Panc1 (cell line): ENCODE measurements at regions not wholly inside any gene's neighbourhood (a gene's known extent, or its start where the extent isn't known, plus 50 kb on each side); places are given as distances from the start of the nearest gene placed in this dataset.

Experiments
- ATAC-seq: fragments of 200-7000 bp; cut with Tn5 transposase; 2 replicates; pipeline ENCODE4 v1.9.1; 2020; ENCODE audit warnings: mild to moderate bottlenecking, moderate library complexity
- BruUV-seq: library from RNA; stranded (reverse); fragments of 400-500 nt; replicated peaks from 2 replicates; lab custom pipeline; 2021; lab: Mats Ljungman, UMichigan
- CTCF ChIA-PET: fragments of 300-600 bp; sonication (Branson Sonifier 250); formaldehyde crosslinking; loops from one replicate; lab custom pipeline; 2022; ENCODE audit warnings: antibody characterized with exemption; lab: Charles Lee
- POLR2A ChIA-PET: fragments of 300-600 bp; sonication (Branson Sonifier 250); formaldehyde crosslinking; loops from one replicate; lab custom pipeline; 2022; ENCODE audit warnings: antibody characterized with exemption; lab: Charles Lee
- DNase-seq: peaks from one replicate; pipeline ENCODE4 v3.0.0-alpha.2; 2010; ENCODE audit warnings: low read depth, low spot score
- H3K27ac ChIP-seq: 2 replicates; pipeline ENCODE4 v1.5.1; 2011; ENCODE audit warnings: mild to moderate bottlenecking, low read length, inconsistent platforms
- H3K27me3 ChIP-seq: fragments of 200-500 bp; sonication (Bioruptor generic); 2 replicates; pipeline ENCODE4 v1.6.0; 2014; ENCODE audit warnings: low read length, inconsistent platforms; ENCODE audit not compliant: control insufficient read depth, insufficient read depth
- H3K36me3 ChIP-seq: fragments of 200-500 bp; sonication (Bioruptor generic); 2 replicates; pipeline ENCODE4 v1.5.1; 2014; ENCODE audit warnings: inconsistent platforms, mild to moderate bottlenecking, low read length, moderate library complexity; ENCODE audit not compliant: control insufficient read depth, insufficient read depth
- H3K4me1 ChIP-seq: 2 replicates; pipeline ENCODE4 v1.5.1; 2011; ENCODE audit warnings: inconsistent platforms, mild to moderate bottlenecking, low read length, moderate library complexity; ENCODE audit not compliant: control insufficient read depth, insufficient read depth
- H3K4me3 ChIP-seq, 2 experiments: 2 replicates each; pipeline ENCODE4 v1.5.1; 2011 to 2012; ENCODE audit warnings: low read depth in 2 of 2, low read length in 2 of 2, mild to moderate bottlenecking in 2 of 2, inconsistent platforms in 1 of 2, moderate library complexity in 1 of 2
- H3K9me3 ChIP-seq: fragments of 200-500 bp; sonication (Bioruptor generic); 2 replicates; pipeline ENCODE4 v1.5.1; 2014; ENCODE audit warnings: low read depth, mild to moderate bottlenecking, inconsistent platforms, low read length, moderate library complexity; ENCODE audit not compliant: control insufficient read depth, insufficient read depth
- CTCF ChIP-seq: fragments of 450-650 bp; IDR thresholded peaks from 2 replicates; pipeline ENCODE4 v1.5.1; 2017; ENCODE audit warnings: mild to moderate bottlenecking
- POLR2AphosphoS5 ChIP-seq: IDR thresholded peaks from 2 replicates; pipeline ENCODE4 v1.6.1; 2012; ENCODE audit warnings: mild to moderate bottlenecking, low read depth, low read length, moderate library complexity
- SIN3A ChIP-seq: IDR thresholded peaks from 2 replicates; pipeline ENCODE4 v1.6.1; 2012; ENCODE audit warnings: low read depth, mild to moderate bottlenecking, low read length, moderate library complexity, borderline replicate concordance; ENCODE audit not compliant: insufficient read depth
- TCF7L2 ChIP-seq: IDR thresholded peaks from 2 replicates; pipeline ENCODE4 v1.6.1; 2011; ENCODE audit warnings: mild to moderate bottlenecking, low read depth, low read length, inconsistent platforms
- in situ Hi-C: cut with HindIII; loops from 2 replicates; pipeline ENCODE4 v1.10.0; 2016; ENCODE audit warnings: low sequenced_read_pairs, low pct_unique_long_range_greater_than_20kb
- intact Hi-C: fragments of 100-400 bp; cut with micrococcal nuclease; formaldehyde crosslinking; loops from one replicate; pipeline ENCODE4 v1.10.0; 2022; ENCODE audit not compliant: unreplicated experiment
- TF ChIP-seq, protein P1 (sequence below), 2 experiments: IDR thresholded peaks; 2 replicates each; pipeline ENCODE4 v1.6.1; 2011 to 2012; ENCODE audit warnings: low read depth in 2 of 2, control low read depth in 1 of 2, low read length in 1 of 2, mild to moderate bottlenecking in 1 of 2, moderate library complexity in 1 of 2; ENCODE audit not compliant: insufficient read depth in 1 of 2

DNA sequence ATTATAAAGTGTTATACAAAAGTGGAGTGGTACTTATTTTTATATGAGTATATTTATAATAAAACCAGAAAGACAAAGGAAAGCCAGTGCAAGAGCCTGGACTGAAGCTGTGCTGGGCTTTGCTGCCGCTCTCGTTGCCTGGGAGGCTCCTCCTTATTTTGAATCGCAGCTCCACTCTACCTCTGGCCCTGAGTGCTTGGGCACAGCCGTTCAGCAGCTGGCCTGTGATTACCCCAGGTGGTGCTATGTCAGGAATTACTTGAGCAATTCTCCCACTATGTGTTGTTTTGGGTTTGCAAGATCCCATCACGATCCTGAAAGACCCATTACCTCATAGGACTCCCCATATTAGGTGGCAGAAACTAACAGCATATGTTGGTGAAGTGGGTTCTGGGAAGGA is 53.0 kb upstream of the LCLAT1 start:
- no TSS peak for BruUV-seq
- TF ChIP-seq POLR2AphosphoS5 (no peak), TCF7L2 (no peak), CTCF (no peak)
- TF ChIP-seq, protein P1, sequence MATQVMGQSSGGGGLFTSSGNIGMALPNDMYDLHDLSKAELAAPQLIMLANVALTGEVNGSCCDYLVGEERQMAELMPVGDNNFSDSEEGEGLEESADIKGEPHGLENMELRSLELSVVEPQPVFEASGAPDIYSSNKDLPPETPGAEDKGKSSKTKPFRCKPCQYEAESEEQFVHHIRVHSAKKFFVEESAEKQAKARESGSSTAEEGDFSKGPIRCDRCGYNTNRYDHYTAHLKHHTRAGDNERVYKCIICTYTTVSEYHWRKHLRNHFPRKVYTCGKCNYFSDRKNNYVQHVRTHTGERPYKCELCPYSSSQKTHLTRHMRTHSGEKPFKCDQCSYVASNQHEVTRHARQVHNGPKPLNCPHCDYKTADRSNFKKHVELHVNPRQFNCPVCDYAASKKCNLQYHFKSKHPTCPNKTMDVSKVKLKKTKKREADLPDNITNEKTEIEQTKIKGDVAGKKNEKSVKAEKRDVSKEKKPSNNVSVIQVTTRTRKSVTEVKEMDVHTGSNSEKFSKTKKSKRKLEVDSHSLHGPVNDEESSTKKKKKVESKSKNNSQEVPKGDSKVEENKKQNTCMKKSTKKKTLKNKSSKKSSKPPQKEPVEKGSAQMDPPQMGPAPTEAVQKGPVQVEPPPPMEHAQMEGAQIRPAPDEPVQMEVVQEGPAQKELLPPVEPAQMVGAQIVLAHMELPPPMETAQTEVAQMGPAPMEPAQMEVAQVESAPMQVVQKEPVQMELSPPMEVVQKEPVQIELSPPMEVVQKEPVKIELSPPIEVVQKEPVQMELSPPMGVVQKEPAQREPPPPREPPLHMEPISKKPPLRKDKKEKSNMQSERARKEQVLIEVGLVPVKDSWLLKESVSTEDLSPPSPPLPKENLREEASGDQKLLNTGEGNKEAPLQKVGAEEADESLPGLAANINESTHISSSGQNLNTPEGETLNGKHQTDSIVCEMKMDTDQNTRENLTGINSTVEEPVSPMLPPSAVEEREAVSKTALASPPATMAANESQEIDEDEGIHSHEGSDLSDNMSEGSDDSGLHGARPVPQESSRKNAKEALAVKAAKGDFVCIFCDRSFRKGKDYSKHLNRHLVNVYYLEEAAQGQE (IDR thresholded peaks at IDR 0.05; ENCODE audit: insufficient read depth in 1 of 2, low read depth in 2 of 2, low read length in 1 of 2): no peak

DNA sequence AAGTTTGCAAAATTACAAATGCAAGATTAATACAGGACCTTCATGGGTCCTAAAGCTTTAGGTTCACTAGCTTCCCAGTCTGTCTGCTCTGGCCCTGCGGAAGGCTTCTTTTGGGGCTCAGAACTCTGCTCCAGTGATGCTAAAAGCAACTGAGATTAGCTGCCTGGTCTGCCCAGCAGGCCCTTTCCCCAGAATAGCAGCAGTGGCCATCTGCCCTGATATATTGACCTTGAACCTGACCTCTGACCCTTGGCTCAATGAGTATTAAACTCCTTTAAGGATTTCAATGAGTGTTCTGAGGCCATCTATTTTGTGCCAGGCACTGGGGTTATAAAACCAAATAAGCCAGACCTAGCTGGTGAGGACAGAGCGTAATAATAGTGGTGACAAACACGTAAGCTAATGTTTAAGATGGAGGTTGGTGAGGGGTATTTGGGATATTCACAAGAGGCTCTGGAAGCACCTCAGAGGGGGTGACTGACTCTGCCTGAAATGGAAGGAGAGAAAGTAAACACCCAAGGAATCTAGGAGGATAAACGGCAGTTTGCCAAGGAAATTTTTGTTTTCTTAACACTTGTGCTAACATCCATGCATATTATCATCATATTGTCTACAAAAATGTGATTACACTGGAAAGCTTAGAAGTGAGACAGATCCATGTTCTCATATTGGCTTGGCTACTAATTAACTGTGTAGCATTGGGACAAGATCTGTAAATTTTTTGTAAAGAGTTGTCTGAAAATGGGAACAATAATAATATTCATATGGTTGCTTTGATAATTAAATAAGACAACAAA is 50.4 kb upstream of the LCLAT1 start:
- POLR2A ChIA-PET: no interaction called here
- intact Hi-C loops (no loop called here), in situ Hi-C loops (no loop called here)
- H3K9me3 ChIP-seq: no peaks in the 10 kb centered on the region
- no peak overlapping the region for H3K4me3 ChIP-seq
- no peak overlapping the region for H3K27ac ChIP-seq
- ATAC-seq: no peak
- H3K27me3 ChIP-seq: no peaks in the 10 kb centered on the region
- CTCF ChIA-PET: no interaction called here
- TF ChIP-seq, protein P1 (IDR thresholded peaks at IDR 0.05; ENCODE audit: insufficient read depth in 1 of 2, low read depth in 2 of 2, low read length in 1 of 2): no peak
- TF ChIP-seq CTCF (no peak), SIN3A (no peak), POLR2AphosphoS5 (no peak), TCF7L2 (no peak)
- no TSS peak for BruUV-seq
- no peaks in the 10 kb centered on the region for H3K36me3 ChIP-seq
- DNase-seq: no peak
- H3K4me1 ChIP-seq: no peaks in the 10 kb centered on the region

More for the DNA sequence above, 53.0 kb upstream of the LCLAT1 start:
- in situ Hi-C loops (no loop called here), intact Hi-C loops (no loop called here)
- Histone ChIP-seq H3K9me3 (no peaks in the 10 kb centered on the region), H3K4me1 (no peaks in the 10 kb centered on the region), H3K27ac (no peak overlapping the region), H3K36me3 (no peaks in the 10 kb centered on the region), H3K27me3 (0 out of 2 replicates have a peak, but pooled peaks cover 2% of the 10 kb centered on the region), H3K4me3 (no peak overlapping the region)
- DNase-seq (no peak), ATAC-seq (no peak)
- ChIA-PET CTCF (no interaction called here), POLR2A (no interaction called here)
